ENCODE measurements at regions not wholly inside any gene's neighbourhood (a gene's known extent, or its start where the extent isn't known, plus 50 kb on each side); places are given as distances from the start of the nearest gene placed in this dataset.

GRCh38 chr10:129033340-129033739 is 433.7 kb upstream of the MGMT start:
- DNase-seq = no peak

GRCh38 chr10:129033790-129034272 is 433.2 kb upstream of the MGMT start:
- peak; percentile 30 for DNase-seq

GRCh38 chr10:129035052-129035827 is 431.8 kb upstream of the MGMT start:
- no peak for DNase-seq

- no peak for DNase-seq
These were observed 428.5 kb upstream of the MGMT start for GRCh38 chr10:129038522-129038921.

GRCh38 chr10:129039406-129040370 is 427.4 kb upstream of the MGMT start:
- DNase-seq = no peak

- no peak for DNase-seq
These were observed 426.7 kb upstream of the MGMT start for GRCh38 chr10:129040377-129040776.

GRCh38 chr10:129041916-129042315 is 425.1 kb upstream of the MGMT start:
- DNase-seq = no peak

GRCh38 chr10:129042776-129043595 is 424.1 kb upstream of the MGMT start:
- no peak for DNase-seq

- no peak for DNase-seq
These were observed 423.4 kb upstream of the MGMT start for GRCh38 chr10:129043691-129044090.

- DNase-seq = no peak
These were observed 421.4 kb upstream of the MGMT start for GRCh38 chr10:129045599-129045998.

GRCh38 chr10:129046065-129046681 is 420.9 kb upstream of the MGMT start:
- DNase-seq = no peak

- no peak for DNase-seq
These were observed 420.1 kb upstream of the MGMT start for GRCh38 chr10:129046962-129047361.

GRCh38 chr10:129047600-129047999 is 419.4 kb upstream of the MGMT start:
- no peak for DNase-seq

- no peak for DNase-seq
These were observed 418.5 kb upstream of the MGMT start for GRCh38 chr10:129048513-129048912.

GRCh38 chr10:129049501-129049900 is 417.5 kb upstream of the MGMT start:
- no peak for DNase-seq

- DNase-seq = no peak
These were observed 411.8 kb upstream of the MGMT start for GRCh38 chr10:129055225-129055624.

GRCh38 chr10:129055986-129056385 is 411.1 kb upstream of the MGMT start:
- DNase-seq = no peak

GRCh38 chr10:129056734-129057689 is 410.0 kb upstream of the MGMT start:
- DNase-seq = no peak

- DNase-seq = no peak
These were observed 409.0 kb upstream of the MGMT start for GRCh38 chr10:129057856-129058663.

GRCh38 chr10:129058664-129059155 is 408.3 kb upstream of the MGMT start:
- DNase-seq = no peak
